SU-DHL-6 (cell line): ENCODE measurements at regions not wholly inside any gene's neighbourhood (a gene's known extent, or its start where the extent isn't known, plus 50 kb on each side); places are given as distances from the start of the nearest gene placed in this dataset.

Experiments used
- EZH2phosphoT487 ChIP-seq: fragments of 200-600 bp; sonication (generic), shearing (Covaris generic); conservative IDR thresholded peaks from 2 replicates; pipeline ENCODE4 v1.6.1; 2018; ENCODE audit warnings: mild to moderate bottlenecking, antibody characterized with exemption, low read length, moderate library complexity, mixed read lengths
- TF ChIP-seq, protein P1 (sequence below): fragments of 200-600 bp; sonication (generic); IDR thresholded peaks from one replicate; pipeline ENCODE4 v1.5.1; 2017; ENCODE audit warnings: antibody characterized with exemption, mild to moderate bottlenecking, low read length, moderate library complexity; ENCODE audit not compliant: insufficient read depth, poor library complexity, severe bottlenecking

DNA sequence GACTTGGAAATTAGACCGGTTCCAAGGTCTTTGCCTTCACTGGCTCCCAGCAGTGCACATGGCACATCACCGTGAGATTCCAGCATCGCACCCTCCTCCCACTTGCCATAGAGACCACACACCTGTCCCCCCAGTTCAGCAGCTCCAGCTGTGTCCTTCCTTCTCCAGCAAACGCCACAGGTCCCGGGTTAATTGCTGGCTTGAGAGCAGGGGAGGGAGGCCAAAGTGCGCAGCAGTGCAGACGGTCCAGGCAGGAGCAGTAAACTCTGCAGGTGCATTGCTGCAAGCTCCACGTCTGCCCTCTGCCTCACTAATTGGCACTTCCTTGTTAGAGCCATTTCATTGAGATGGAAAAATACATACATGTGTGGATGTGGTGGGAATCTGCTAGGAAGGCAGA, 65.3 kb downstream of the KLHDC7A start:
- TF ChIP-seq EZH2phosphoT487: no peak
- TF ChIP-seq, protein P1, sequence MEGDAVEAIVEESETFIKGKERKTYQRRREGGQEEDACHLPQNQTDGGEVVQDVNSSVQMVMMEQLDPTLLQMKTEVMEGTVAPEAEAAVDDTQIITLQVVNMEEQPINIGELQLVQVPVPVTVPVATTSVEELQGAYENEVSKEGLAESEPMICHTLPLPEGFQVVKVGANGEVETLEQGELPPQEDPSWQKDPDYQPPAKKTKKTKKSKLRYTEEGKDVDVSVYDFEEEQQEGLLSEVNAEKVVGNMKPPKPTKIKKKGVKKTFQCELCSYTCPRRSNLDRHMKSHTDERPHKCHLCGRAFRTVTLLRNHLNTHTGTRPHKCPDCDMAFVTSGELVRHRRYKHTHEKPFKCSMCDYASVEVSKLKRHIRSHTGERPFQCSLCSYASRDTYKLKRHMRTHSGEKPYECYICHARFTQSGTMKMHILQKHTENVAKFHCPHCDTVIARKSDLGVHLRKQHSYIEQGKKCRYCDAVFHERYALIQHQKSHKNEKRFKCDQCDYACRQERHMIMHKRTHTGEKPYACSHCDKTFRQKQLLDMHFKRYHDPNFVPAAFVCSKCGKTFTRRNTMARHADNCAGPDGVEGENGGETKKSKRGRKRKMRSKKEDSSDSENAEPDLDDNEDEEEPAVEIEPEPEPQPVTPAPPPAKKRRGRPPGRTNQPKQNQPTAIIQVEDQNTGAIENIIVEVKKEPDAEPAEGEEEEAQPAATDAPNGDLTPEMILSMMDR: no peak
